MM.1S (cell line): ENCODE measurements at regions not wholly inside any gene's neighbourhood (a gene's known extent, or its start where the extent isn't known, plus 50 kb on each side); places are given as distances from the start of the nearest gene placed in this dataset.

Source experiments
- DNase-seq: peaks from one replicate; pipeline ENCODE4 v3.0.0-alpha.2; 2015
- H2AFZ ChIP-seq: fragments of 300-600 bp; sonication (generic); 2 replicates; pipeline ENCODE4 v1.6.0; 2016; ENCODE audit warnings: antibody characterized with exemption, low read length
- H3F3A ChIP-seq: fragments of 300-600 bp; sonication (generic); 2 replicates; pipeline ENCODE4 v1.6.1; 2016; ENCODE audit warnings: mild to moderate bottlenecking, antibody characterized with exemption, low read length, moderate library complexity, mixed read lengths; ENCODE audit not compliant: insufficient read depth
- H3K27ac ChIP-seq: fragments of 300-600 bp; sonication (generic); 2 replicates; pipeline ENCODE4 v1.5.1; 2016; ENCODE audit warnings: mild to moderate bottlenecking, low read length
- H3K27me3 ChIP-seq: fragments of 300-600 bp; sonication (generic); replicated peaks from 2 replicates; pipeline ENCODE4 v1.6.0; 2016; ENCODE audit warnings: low read length; ENCODE audit not compliant: insufficient read depth
- H3K36me3 ChIP-seq: fragments of 300-600 bp; sonication (generic); replicated peaks from 2 replicates; pipeline ENCODE4 v1.6.1; 2016; ENCODE audit warnings: mild to moderate bottlenecking, low read length, mixed read lengths; ENCODE audit not compliant: insufficient read depth
- H3K4me1 ChIP-seq: fragments of 300-600 bp; sonication (generic); 2 replicates; pipeline ENCODE4 v1.6.1; 2016; ENCODE audit warnings: low read length, mixed read lengths
- H3K4me2 ChIP-seq: fragments of 300-600 bp; sonication (generic); 2 replicates; pipeline ENCODE4 v1.6.0; 2016; ENCODE audit warnings: low read depth, low read length
- H3K4me3 ChIP-seq: fragments of 300-600 bp; sonication (generic); 2 replicates; pipeline ENCODE4 v1.5.1; 2016; ENCODE audit warnings: low read length, mixed read lengths
- H3K79me2 ChIP-seq: fragments of 300-600 bp; sonication (generic); 2 replicates; pipeline ENCODE4 v1.6.1; 2016; ENCODE audit warnings: mixed run types, low read length, mixed read lengths
- H3K9ac ChIP-seq: fragments of 300-600 bp; sonication (generic); 2 replicates; pipeline ENCODE4 v1.6.1; 2016; ENCODE audit warnings: low read length, mixed read lengths
- H3K9me2 ChIP-seq: fragments of 300-600 bp; sonication (generic); replicated peaks from 2 replicates; pipeline ENCODE4 v1.6.1; 2016; ENCODE audit warnings: mild to moderate bottlenecking, low read length, mixed read lengths; ENCODE audit not compliant: insufficient read depth
- H3K9me3 ChIP-seq: fragments of 300-600 bp; sonication (generic); replicated peaks from 2 replicates; pipeline ENCODE4 v1.6.1; 2016; ENCODE audit warnings: mild to moderate bottlenecking, low read length, mixed read lengths; ENCODE audit not compliant: insufficient read depth
- H4K20me1 ChIP-seq: fragments of 300-600 bp; sonication (generic); 2 replicates; pipeline ENCODE4 v1.6.1; 2016; ENCODE audit warnings: mild to moderate bottlenecking, low read length, moderate library complexity, mixed read lengths; ENCODE audit not compliant: insufficient read depth
- CTCF ChIP-seq: fragments of 300-600 bp; sonication (generic); IDR thresholded peaks from 2 replicates; pipeline ENCODE4 v1.5.1; 2016; ENCODE audit warnings: antibody characterized with exemption, low read length, mixed read lengths
- EZH2 ChIP-seq: fragments of 300-600 bp; sonication (generic); optimal IDR thresholded peaks from 2 replicates; pipeline ENCODE3; 2017; ENCODE audit warnings: low read depth, mild to moderate bottlenecking, antibody characterized with exemption, low read length, mixed read lengths
- EZH2phosphoT487 ChIP-seq: fragments of 300-600 bp; sonication (generic); IDR thresholded peaks from 2 replicates; pipeline ENCODE4 v1.6.1; 2018; ENCODE audit warnings: antibody characterized with exemption, low read length

- no peak overlapping the region for H3K27ac ChIP-seq
- H4K20me1 ChIP-seq: no peaks in the 10 kb centered on the region
- no peak overlapping the region for H2AFZ ChIP-seq
- H3K9ac ChIP-seq: no peak overlapping the region
- DNase-seq: no peak
- no peak overlapping the region for H3K4me2 ChIP-seq
- H3K9me3 ChIP-seq: no peaks in the 10 kb centered on the region
- H3F3A ChIP-seq: no peaks in the 10 kb centered on the region
- TF ChIP-seq CTCF (no peak), EZH2 (no peak), EZH2phosphoT487 (no peak)
- no peaks in the 10 kb centered on the region for H3K4me1 ChIP-seq
- no peaks in the 10 kb centered on the region for H3K36me3 ChIP-seq
- no peaks in the 10 kb centered on the region for H3K79me2 ChIP-seq
- H3K27me3 ChIP-seq: no peaks in the 10 kb centered on the region
- H3K4me3 ChIP-seq: no peak overlapping the region
- no peaks in the 10 kb centered on the region for H3K9me2 ChIP-seq
These were observed 243.0 kb upstream of the KHDRBS2 start for GRCh38 chr6:62528894-62529526.

DNA sequence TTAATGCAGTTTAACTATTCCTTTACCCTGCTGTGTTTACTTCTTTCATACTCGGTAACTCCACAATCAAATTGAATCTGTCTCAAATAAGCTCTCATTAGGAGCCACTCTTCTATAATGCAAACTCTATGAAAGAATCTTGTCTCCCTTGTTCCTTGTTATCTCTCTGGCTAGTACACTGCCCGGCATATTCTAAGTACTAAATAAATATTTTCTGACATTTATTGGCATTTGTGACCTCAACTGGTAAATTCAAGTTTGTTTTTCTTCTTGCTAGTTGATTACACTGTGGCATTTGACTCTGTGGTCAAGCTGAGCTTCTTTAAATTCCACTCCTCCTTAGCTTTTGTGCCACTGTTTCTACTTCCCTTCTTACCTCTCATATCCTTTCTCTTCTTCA, 237.6 kb upstream of the KHDRBS2 start:
- no peak overlapping the region for H3K4me2 ChIP-seq
- no peaks in the 10 kb centered on the region for H3K9me3 ChIP-seq
- DNase-seq: no peak
- TF ChIP-seq EZH2: no peak
- no peaks in the 10 kb centered on the region for H3K79me2 ChIP-seq
- no peaks in the 10 kb centered on the region for H3K27me3 ChIP-seq
- no peak overlapping the region for H3K9ac ChIP-seq
- H3F3A ChIP-seq: no peaks in the 10 kb centered on the region
- H3K4me3 ChIP-seq: no peak overlapping the region
- no peak overlapping the region for H3K27ac ChIP-seq
- H2AFZ ChIP-seq: no peak overlapping the region
- no peaks in the 10 kb centered on the region for H3K9me2 ChIP-seq
- H3K36me3 ChIP-seq: no peaks in the 10 kb centered on the region
- no peaks in the 10 kb centered on the region for H4K20me1 ChIP-seq
- H3K4me1 ChIP-seq: no peaks in the 10 kb centered on the region

DNA sequence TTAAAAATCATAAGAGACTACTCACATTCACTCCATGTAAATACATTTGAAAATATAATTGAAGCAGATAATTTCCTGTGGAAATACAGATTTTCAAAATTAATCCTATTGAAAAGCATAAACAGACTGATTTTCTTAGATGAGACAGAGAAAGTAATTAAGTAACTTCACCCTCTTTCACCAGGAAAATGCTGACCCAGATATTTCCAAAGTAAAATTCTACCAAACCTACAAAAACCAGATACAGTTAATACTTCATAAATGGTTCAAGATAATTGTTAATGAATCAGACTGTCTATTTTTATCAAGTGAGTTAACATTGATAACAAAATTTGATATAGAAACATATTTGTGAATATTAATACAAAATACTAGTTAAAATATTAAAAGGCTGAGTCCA, 233.5 kb upstream of the KHDRBS2 start:
- Histone ChIP-seq H3K36me3 (no peaks in the 10 kb centered on the region), H3K27me3 (no peaks in the 10 kb centered on the region), H3K79me2 (no peaks in the 10 kb centered on the region), H3K9me2 (no peaks in the 10 kb centered on the region), H2AFZ (no peak overlapping the region), H3K4me3 (no peak overlapping the region), H3K27ac (no peak overlapping the region), H3F3A (no peaks in the 10 kb centered on the region), H3K4me2 (no peak overlapping the region), H3K4me1 (no peaks in the 10 kb centered on the region), H4K20me1 (no peaks in the 10 kb centered on the region), H3K9me3 (no peaks in the 10 kb centered on the region), H3K9ac (no peak overlapping the region)
- TF ChIP-seq EZH2: no peak
- TF ChIP-seq CTCF: no peak
- no peak for TF ChIP-seq EZH2phosphoT487
- no peak for DNase-seq

- DNase-seq: no peak
- Histone ChIP-seq H2AFZ (0 out of 2 replicates have a peak overlapping the region, but pooled peaks have one; percentile 6), H3K9me2 (no peaks in the 10 kb centered on the region), H3K27me3 (no peaks in the 10 kb centered on the region), H3K4me3 (no peak overlapping the region), H3K9ac (no peak overlapping the region), H3K79me2 (no peaks in the 10 kb centered on the region), H3K36me3 (no peaks in the 10 kb centered on the region), H3F3A (no peaks in the 10 kb centered on the region), H3K9me3 (no peaks in the 10 kb centered on the region), H3K27ac (no peak overlapping the region), H4K20me1 (no peaks in the 10 kb centered on the region), H3K4me1 (no peaks in the 10 kb centered on the region), H3K4me2 (no peak overlapping the region)
- no peak for TF ChIP-seq EZH2
- no peak for TF ChIP-seq EZH2phosphoT487
- no peak for TF ChIP-seq CTCF
These were observed 230.5 kb upstream of the KHDRBS2 start for GRCh38 chr6:62516291-62517141.
